Activated CD8-positive, alpha-beta T cell treated with anti-CD3 and anti-CD28 coated beads for 36 hours (primary cell): ENCODE measurements at regions not wholly inside any gene's neighbourhood (a gene's known extent, or its start where the extent isn't known, plus 50 kb on each side); places are given as distances from the start of the nearest gene placed in this dataset.
A peak's percentile ranks its signal among the peaks of the same experiment; 100 is the strongest.

Source experiments
- ATAC-seq: fragments of 200-7000 bp; cut with Tn5 transposase; one replicate; pipeline ENCODE4 v1.10.0; 2021; ENCODE audit warnings: mild to moderate bottlenecking, moderate library complexity
- CTCF ChIA-PET: fragments of 350-600 bp; sonication (Branson Sonifier 250); formaldehyde crosslinking; loops from one replicate; lab custom pipeline; 2021; ENCODE audit warnings: antibody characterized with exemption; lab: Charles Lee
- POLR2A ChIA-PET: fragments of 350-600 bp; sonication (Branson Sonifier 250); formaldehyde crosslinking; loops from one replicate; lab custom pipeline; 2021; ENCODE audit warnings: antibody characterized with exemption; lab: Charles Lee
- DNase-seq: peaks from one replicate; pipeline ENCODE4 v3.0.0-alpha.2; 2020
- H3K27ac Mint-ChIP-seq: one replicate; pipeline ENCODE4 v1.8.0; 2021; ENCODE audit warnings: mild to moderate bottlenecking, mixed read lengths
- H3K27me3 Mint-ChIP-seq: one replicate; pipeline ENCODE4 v1.8.0; 2021; ENCODE audit warnings: mixed read lengths
- H3K36me3 Mint-ChIP-seq: one replicate; pipeline ENCODE4 v1.8.0; 2021; ENCODE audit warnings: low read depth, mixed read lengths
- H3K4me1 Mint-ChIP-seq: one replicate; pipeline ENCODE4 v1.8.0; 2021; ENCODE audit warnings: low read depth, mixed read lengths
- H3K4me3 Mint-ChIP-seq: one replicate; pipeline ENCODE4 v1.8.0; 2021; ENCODE audit warnings: mild to moderate bottlenecking, moderate library complexity, mixed read lengths
- H3K9me3 Mint-ChIP-seq: one replicate; pipeline ENCODE4 v1.8.0; 2021; ENCODE audit warnings: mixed read lengths
- intact Hi-C: fragments of 100-400 bp; cut with micrococcal nuclease; formaldehyde crosslinking; loops from one replicate; pipeline ENCODE4 v1.10.0; 2022
- TF ChIP-seq, protein P1 (sequence below): fragments of 200-600 bp; IDR thresholded peaks from one replicate; pipeline ENCODE4 v1.8.0; 2022; ENCODE audit warnings: antibody characterized with exemption, mild to moderate bottlenecking

DNA sequence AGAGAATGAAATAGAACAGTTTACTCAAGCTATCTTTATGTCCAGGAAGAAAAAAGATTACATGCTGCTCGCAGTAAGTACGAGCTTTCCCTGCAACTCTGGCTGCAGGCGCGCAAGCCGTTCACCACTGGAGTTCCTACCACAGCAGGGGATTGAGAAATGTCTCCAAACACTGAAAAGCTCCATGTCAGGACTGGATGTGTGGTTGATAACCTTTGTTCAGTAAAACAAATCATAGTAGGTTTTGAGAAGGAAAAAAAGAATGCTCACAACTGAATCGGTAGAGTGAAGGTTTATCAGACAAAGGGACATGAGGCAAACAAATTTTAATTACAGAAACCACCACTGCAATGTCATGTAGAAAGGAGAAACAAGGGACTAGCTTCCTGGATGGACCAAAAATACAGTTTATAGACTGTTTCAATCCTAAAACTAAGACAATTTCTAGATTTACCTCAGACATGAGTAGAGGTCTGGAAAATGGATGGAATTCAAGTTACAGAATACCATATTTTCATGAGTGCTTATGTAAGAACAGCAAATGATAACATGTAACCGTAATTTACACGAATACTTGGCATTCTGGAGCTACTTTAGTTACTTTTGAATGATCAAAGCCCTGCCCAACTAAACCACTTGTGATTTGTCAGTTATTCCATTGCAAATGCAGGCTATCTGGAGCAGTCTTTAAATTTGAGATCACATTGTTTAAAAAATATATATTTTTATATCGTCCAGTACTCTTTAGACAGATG lies 471.1 kb downstream of the SHQ1 start:
- TF ChIP-seq, protein P1, sequence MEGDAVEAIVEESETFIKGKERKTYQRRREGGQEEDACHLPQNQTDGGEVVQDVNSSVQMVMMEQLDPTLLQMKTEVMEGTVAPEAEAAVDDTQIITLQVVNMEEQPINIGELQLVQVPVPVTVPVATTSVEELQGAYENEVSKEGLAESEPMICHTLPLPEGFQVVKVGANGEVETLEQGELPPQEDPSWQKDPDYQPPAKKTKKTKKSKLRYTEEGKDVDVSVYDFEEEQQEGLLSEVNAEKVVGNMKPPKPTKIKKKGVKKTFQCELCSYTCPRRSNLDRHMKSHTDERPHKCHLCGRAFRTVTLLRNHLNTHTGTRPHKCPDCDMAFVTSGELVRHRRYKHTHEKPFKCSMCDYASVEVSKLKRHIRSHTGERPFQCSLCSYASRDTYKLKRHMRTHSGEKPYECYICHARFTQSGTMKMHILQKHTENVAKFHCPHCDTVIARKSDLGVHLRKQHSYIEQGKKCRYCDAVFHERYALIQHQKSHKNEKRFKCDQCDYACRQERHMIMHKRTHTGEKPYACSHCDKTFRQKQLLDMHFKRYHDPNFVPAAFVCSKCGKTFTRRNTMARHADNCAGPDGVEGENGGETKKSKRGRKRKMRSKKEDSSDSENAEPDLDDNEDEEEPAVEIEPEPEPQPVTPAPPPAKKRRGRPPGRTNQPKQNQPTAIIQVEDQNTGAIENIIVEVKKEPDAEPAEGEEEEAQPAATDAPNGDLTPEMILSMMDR: no peak
- Mint-ChIP-seq H3K4me3 (no peak overlapping the region), H3K9me3 (no peaks in the 10 kb centered on the region), H3K27ac (peak overlapping the region; percentile 13), H3K27me3 (no peaks in the 10 kb centered on the region), H3K4me1 (peaks cover 69% of the 10 kb centered on the region), H3K36me3 (peaks cover 33% of the 10 kb centered on the region)
- DNase-seq (no peak), ATAC-seq (no peak)
- CTCF ChIA-PET: interaction anchor here (2.1 kb wide), 1 partner anchor 445 kb away, joined by 7 read pairs; no protein-coding TSS in a partner anchor
- intact Hi-C loops: loop anchor here (5.0 kb wide), 1 partner anchor 65 kb away; no protein-coding TSS in a partner anchor
- POLR2A ChIA-PET: no interaction called here

DNA sequence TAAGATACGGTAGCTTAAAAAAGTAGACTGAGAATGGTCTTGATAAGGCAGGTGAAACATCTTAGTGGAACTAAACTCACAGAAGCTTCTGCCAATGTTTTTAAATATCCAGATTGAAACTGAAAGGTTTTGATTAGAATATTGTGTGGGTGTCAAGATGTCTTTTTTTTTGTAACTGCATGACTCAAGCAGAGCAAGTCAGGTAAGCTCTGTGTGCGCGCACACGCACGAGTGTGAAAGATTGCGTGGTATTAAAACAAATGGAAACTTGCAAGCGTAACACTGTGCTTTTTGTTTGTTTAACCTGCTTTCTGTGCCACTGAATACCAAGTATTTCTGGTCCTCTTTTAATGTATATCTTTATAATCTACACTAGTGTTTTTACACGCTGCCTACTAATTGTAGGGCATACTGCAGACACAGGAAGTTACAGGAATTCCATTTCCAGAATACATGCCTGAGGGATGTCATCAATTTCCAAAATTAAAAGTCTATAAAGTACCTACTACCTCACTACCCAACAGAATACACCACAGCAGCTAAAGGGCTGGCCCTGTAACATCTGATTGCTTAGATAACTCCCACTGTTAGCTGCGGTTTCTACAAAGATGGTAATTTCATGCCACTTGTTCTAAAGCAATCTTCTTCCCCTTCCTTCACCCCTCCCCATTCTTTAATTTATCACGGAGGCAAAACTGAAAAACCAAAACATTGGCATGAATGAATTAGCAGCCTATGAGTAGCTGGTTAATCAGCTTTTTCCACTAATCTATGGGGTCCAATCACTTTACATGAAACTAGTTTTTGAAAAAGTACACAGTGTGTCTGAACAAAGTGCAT lies 472.8 kb downstream of the SHQ1 start:
- Mint-ChIP-seq H3K9me3 (no peaks in the 10 kb centered on the region), H3K27ac (peak overlapping the region; percentile 95), H3K4me3 (peak overlapping the region; percentile 58), H3K36me3 (peaks cover 29% of the 10 kb centered on the region), H3K4me1 (peaks cover 61% of the 10 kb centered on the region), H3K27me3 (no peaks in the 10 kb centered on the region)
- peak; percentile 74 for DNase-seq
- CTCF ChIA-PET: interaction anchor here (0.7 to 2.1 kb wide), 6 partner anchors 28 to 447 kb away, joined by 3 to 7 read pairs (median 3); no protein-coding TSS in a partner anchor
- TF ChIP-seq, protein P1: no peak
- ATAC-seq: peak; percentile 83
- POLR2A ChIA-PET: interaction anchor here (0.6 to 1.2 kb wide), 9 partner anchors 12 to 281 kb away, joined by 3 to 5 read pairs (median 3); no protein-coding TSS in a partner anchor
- intact Hi-C loops: loop anchor here (5.0 kb wide), 1 partner anchor 67 kb away; no protein-coding TSS in a partner anchor

DNA sequence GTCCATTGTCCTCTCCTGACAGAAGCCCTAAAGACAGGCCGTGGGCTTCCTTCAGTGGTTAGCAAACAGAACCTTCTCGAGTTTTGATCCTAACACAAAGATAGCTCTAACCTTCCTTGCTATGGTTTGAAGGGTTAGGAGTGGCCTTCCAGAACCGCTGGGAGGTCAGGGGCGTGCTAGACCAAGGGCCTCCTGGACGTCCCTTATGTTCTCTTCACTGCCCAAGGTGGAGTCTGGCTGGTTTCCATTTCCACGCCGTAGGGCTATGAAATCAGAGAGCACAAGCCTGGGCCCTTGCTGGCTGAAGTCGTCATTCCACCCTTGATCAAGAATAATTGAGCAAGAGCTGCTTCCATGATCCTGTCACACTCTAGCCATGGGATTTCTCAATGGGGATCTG lies 475.1 kb downstream of the SHQ1 start:
- TF ChIP-seq, protein P1: no peak
- ChIA-PET POLR2A (no interaction called here), CTCF (no interaction called here)
- DNase-seq: no peak
- Mint-ChIP-seq H3K27me3 (no peaks in the 10 kb centered on the region), H3K27ac (no peak overlapping the region), H3K36me3 (peaks cover 20% of the 10 kb centered on the region), H3K9me3 (no peaks in the 10 kb centered on the region), H3K4me3 (no peak overlapping the region), H3K4me1 (peaks cover 47% of the 10 kb centered on the region)
- intact Hi-C loops: no loop called here
- no peak for ATAC-seq

DNA sequence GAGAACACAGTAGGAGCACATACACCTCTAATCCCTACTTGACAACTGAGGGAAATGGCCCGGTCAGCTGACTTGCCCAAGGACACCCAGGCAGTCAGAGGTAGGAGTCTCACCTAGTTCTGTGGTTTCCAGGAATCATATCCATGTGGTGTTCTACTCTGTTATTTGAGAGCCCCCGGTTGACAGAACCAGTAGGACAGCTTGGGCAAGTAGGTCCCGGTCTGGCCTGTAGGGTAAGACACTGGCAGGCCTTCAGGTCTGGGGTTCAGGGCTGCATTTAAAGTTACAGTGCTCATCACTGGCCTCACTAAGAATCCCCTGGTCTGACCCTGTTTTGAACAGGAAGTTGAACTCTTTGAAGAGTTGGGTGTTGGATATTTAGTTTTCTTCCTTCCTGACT lies 476.1 kb downstream of the SHQ1 start:
- ChIA-PET POLR2A (no interaction called here), CTCF (no interaction called here)
- H3K4me3 Mint-ChIP-seq: no peak overlapping the region
- H3K36me3 Mint-ChIP-seq: peaks cover 15% of the 10 kb centered on the region
- no peak overlapping the region for H3K27ac Mint-ChIP-seq
- intact Hi-C loops: no loop called here
- ATAC-seq: no peak
- H3K4me1 Mint-ChIP-seq: peaks cover 44% of the 10 kb centered on the region
- H3K9me3 Mint-ChIP-seq: no peaks in the 10 kb centered on the region
- DNase-seq: no peak
- TF ChIP-seq, protein P1: no peak
- H3K27me3 Mint-ChIP-seq: no peaks in the 10 kb centered on the region
